GM12865 (cell line): ENCODE measurements at regions not wholly inside any gene's neighbourhood (a gene's known extent, or its start where the extent isn't known, plus 50 kb on each side); places are given as distances from the start of the nearest gene placed in this dataset.
"Not testable (repeated sequence)": the region's sequence is repeated elsewhere in the genome, so short reads cannot be mapped to it uniquely, and the experiment has no call there.

ENCODE experiments used
- DNase-seq: peaks from one replicate; pipeline ENCODE4 v3.0.0; 2010; ENCODE audit warnings: low read depth
- H3K4me3 ChIP-seq: 2 replicates; pipeline ENCODE4 v1.5.1; 2011; ENCODE audit warnings: mild to moderate bottlenecking, low read depth, low read length, control low read depth
- CTCF ChIP-seq: IDR thresholded peaks from 2 replicates; pipeline ENCODE4 v1.5.1; 2011; ENCODE audit warnings: low read length, control low read depth, low read depth, inconsistent platforms; ENCODE audit not compliant: insufficient read depth; ENCODE audit errors: missing control alignments

GRCh38 chr2:8125741-8126711, 555.8 kb upstream of the ID2 start:
- TF ChIP-seq CTCF = no peak
- H3K4me3 ChIP-seq = no peak overlapping the region
- DNase-seq = no peak

GRCh38 chr2:8126783-8127182, 555.1 kb upstream of the ID2 start:
- no peak for DNase-seq
- TF ChIP-seq CTCF = no peak

GRCh38 chr2:8131423-8131822, 550.4 kb upstream of the ID2 start:
- not testable (repeated sequence) for DNase-seq, H3K4me3 ChIP-seq

More at GRCh38 chr2:8126783-8127182, 555.1 kb upstream of the ID2 start:
- H3K4me3 ChIP-seq = no peak overlapping the region

GRCh38 chr2:8132351-8132831, 549.5 kb upstream of the ID2 start:
- no peak overlapping the region for H3K4me3 ChIP-seq
- no peak for TF ChIP-seq CTCF
- DNase-seq = no peak

GRCh38 chr2:8132879-8133278, 549.0 kb upstream of the ID2 start:
- TF ChIP-seq CTCF = no peak
- no peak overlapping the region for H3K4me3 ChIP-seq
- DNase-seq = no peak

- no peak for DNase-seq
- H3K4me3 ChIP-seq = no peak overlapping the region
- TF ChIP-seq CTCF = peak; percentile 1
These were observed 548.5 kb upstream of the ID2 start for GRCh38 chr2:8133363-8133762.

GRCh38 chr2:8133913-8134472, 547.9 kb upstream of the ID2 start:
- TF ChIP-seq CTCF = no peak
- DNase-seq = no peak

More at GRCh38 chr2:8133913-8134472, 547.9 kb upstream of the ID2 start:
- no peak overlapping the region for H3K4me3 ChIP-seq
